GM12874 (cell line): ENCODE measurements at regions not wholly inside any gene's neighbourhood (a gene's known extent, or its start where the extent isn't known, plus 50 kb on each side); places are given as distances from the start of the nearest gene placed in this dataset.

ENCODE experiments used
- TF ChIP-seq, protein P1 (sequence below): IDR thresholded peaks from 2 replicates; pipeline ENCODE4 v1.5.1; 2011; ENCODE audit warnings: low read depth, mild to moderate bottlenecking, control low read depth, low read length, moderate library complexity; ENCODE audit not compliant: insufficient read depth

GRCh38 chr4:127188847-127189246 lies 443.9 kb upstream of the INTU start:
- TF ChIP-seq, protein P1, sequence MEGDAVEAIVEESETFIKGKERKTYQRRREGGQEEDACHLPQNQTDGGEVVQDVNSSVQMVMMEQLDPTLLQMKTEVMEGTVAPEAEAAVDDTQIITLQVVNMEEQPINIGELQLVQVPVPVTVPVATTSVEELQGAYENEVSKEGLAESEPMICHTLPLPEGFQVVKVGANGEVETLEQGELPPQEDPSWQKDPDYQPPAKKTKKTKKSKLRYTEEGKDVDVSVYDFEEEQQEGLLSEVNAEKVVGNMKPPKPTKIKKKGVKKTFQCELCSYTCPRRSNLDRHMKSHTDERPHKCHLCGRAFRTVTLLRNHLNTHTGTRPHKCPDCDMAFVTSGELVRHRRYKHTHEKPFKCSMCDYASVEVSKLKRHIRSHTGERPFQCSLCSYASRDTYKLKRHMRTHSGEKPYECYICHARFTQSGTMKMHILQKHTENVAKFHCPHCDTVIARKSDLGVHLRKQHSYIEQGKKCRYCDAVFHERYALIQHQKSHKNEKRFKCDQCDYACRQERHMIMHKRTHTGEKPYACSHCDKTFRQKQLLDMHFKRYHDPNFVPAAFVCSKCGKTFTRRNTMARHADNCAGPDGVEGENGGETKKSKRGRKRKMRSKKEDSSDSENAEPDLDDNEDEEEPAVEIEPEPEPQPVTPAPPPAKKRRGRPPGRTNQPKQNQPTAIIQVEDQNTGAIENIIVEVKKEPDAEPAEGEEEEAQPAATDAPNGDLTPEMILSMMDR: no peak

- TF ChIP-seq, protein P1: no peak
These were observed 438.5 kb upstream of the INTU start for GRCh38 chr4:127194281-127194680.

GRCh38 chr4:127196655-127197352 lies 436.0 kb upstream of the INTU start:
- TF ChIP-seq, protein P1: no peak

GRCh38 chr4:127203562-127204200 lies 429.1 kb upstream of the INTU start:
- TF ChIP-seq, protein P1: no peak

- TF ChIP-seq, protein P1: no peak
These were observed 428.4 kb upstream of the INTU start for GRCh38 chr4:127204322-127204721.

GRCh38 chr4:127209580-127210095 lies 423.1 kb upstream of the INTU start:
- TF ChIP-seq, protein P1: no peak

DNA sequence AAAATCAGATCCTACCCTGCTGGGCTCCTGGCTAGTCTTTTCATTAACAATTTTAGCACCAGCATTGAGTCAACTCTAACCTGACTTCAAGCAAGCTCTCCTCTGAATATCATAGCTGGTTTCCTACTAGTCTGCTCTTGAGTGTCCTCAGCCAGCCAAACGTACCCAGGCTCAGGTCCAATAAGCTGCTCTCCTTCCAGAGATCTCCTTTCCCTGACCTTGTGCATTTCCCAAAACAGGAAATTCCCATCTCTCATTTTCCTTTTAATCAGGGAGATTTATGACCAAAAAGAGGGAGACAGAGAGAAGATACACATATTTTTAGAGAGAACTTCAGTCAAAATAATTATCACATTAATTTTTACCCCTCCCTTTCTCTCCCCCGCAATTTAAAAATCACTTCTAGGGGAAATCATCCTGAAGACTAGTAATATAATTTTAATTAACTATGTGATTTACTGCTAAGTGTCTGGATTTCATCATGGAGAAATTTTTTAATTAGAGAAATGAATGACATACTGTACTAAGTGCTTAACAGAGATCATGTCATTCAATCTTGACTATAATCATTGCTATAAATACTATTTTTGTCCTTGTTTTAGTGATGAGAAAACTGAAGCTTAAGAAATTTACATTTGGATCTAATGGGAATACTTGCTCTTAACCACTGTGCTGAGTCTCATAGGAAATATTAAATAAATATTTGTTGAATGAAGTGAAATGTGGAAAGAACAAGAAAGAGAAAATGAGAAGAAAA lies 421.7 kb upstream of the INTU start:
- TF ChIP-seq, protein P1: no peak
